Caco-2 (cell line): ENCODE measurements at regions not wholly inside any gene's neighbourhood (a gene's known extent, or its start where the extent isn't known, plus 50 kb on each side); places are given as distances from the start of the nearest gene placed in this dataset.

ENCODE experiments used
- BruUV-seq: library from RNA; stranded (reverse); fragments of 400-500 nt; replicated peaks from 2 replicates; lab custom pipeline; 2021; lab: Mats Ljungman, UMichigan
- CTCF ChIA-PET: fragments of 300-600 bp; sonication (Branson Sonifier 250); formaldehyde crosslinking; loops from one replicate; lab custom pipeline; 2022; ENCODE audit warnings: antibody characterized with exemption; lab: Charles Lee
- POLR2A ChIA-PET: fragments of 300-600 bp; sonication (Branson Sonifier 250); formaldehyde crosslinking; loops from one replicate; lab custom pipeline; 2022; ENCODE audit warnings: antibody characterized with exemption; lab: Charles Lee
- DNase-seq, 2 experiments: peaks; one replicate each; pipeline versions ENCODE4 v3.0.0 to v3.0.0-alpha.2; 2020 to 2022
- H3K27me3 ChIP-seq: replicated peaks from 2 replicates; pipeline ENCODE4 v1.6.0; 2011; ENCODE audit warnings: low read length; ENCODE audit not compliant: control insufficient read depth, insufficient read depth
- H3K36me3 ChIP-seq: 2 replicates; pipeline ENCODE4 v1.5.1; 2011; ENCODE audit warnings: low read length; ENCODE audit not compliant: control insufficient read depth, insufficient read depth
- H3K4me1 ChIP-seq: fragments of 250-450 bp; sonication (Bioruptor Pico); 2 replicates; pipeline ENCODE4 v1.5.1; 2020; ENCODE audit warnings: mild to moderate bottlenecking
- H3K4me3 ChIP-seq: 2 replicates; pipeline ENCODE4 v1.5.1; 2011; ENCODE audit warnings: low read depth, mild to moderate bottlenecking, control low read depth, low read length
- H3K9me3 ChIP-seq: fragments of 250-450 bp; sonication (Bioruptor Pico); 2 replicates; pipeline ENCODE4 v1.5.1; 2020; ENCODE audit warnings: mild to moderate bottlenecking, moderate library complexity
- H3K27ac Mint-ChIP-seq: one replicate; pipeline ENCODE4 v1.8.0; 2022; ENCODE audit warnings: mixed read lengths; ENCODE audit not compliant: unreplicated experiment
- H3K27me3 Mint-ChIP-seq: one replicate; pipeline ENCODE4 v1.8.0; 2022; ENCODE audit warnings: mixed read lengths; ENCODE audit not compliant: insufficient read depth, unreplicated experiment
- H3K36me3 Mint-ChIP-seq: one replicate; pipeline ENCODE4 v1.8.0; 2022; ENCODE audit warnings: mild to moderate bottlenecking, mixed read lengths; ENCODE audit not compliant: insufficient read depth, unreplicated experiment
- H3K4me1 Mint-ChIP-seq: one replicate; pipeline ENCODE4 v1.8.0; 2022; ENCODE audit warnings: low read depth, mixed read lengths; ENCODE audit not compliant: unreplicated experiment
- H3K4me3 Mint-ChIP-seq: one replicate; pipeline ENCODE4 v1.8.0; 2022; ENCODE audit warnings: mild to moderate bottlenecking, moderate library complexity, mixed read lengths; ENCODE audit not compliant: unreplicated experiment
- H3K9me3 Mint-ChIP-seq: one replicate; pipeline ENCODE4 v1.8.0; 2022; ENCODE audit warnings: mixed read lengths; ENCODE audit not compliant: unreplicated experiment
- CTCF ChIP-seq, 2 experiments: fragments of 200-600 bp in 1 of 2; IDR thresholded peaks; 1 replicate in 1 of 2; 2 replicates in 1 of 2; pipeline versions ENCODE4 v1.5.1 to v1.8.0; 2011 to 2022; ENCODE audit warnings: antibody characterized with exemption in 1 of 2, control low read depth in 1 of 2, inconsistent platforms in 1 of 2, low read depth in 1 of 2, low read length in 1 of 2, mild to moderate bottlenecking in 1 of 2, moderate library complexity in 1 of 2; ENCODE audit not compliant: insufficient read depth in 1 of 2, severe bottlenecking in 1 of 2, unreplicated experiment in 1 of 2
- intact Hi-C: fragments of 100-400 bp; cut with micrococcal nuclease; formaldehyde crosslinking; loops from one replicate; pipeline ENCODE4 v1.10.0; 2022; ENCODE audit not compliant: unreplicated experiment

- H3K36me3 Mint-ChIP-seq = no peaks in the 10 kb centered on the region
- TF ChIP-seq CTCF (IDR thresholded peaks at IDR 0.05; ENCODE audit: insufficient read depth in 1 of 2, low read depth in 1 of 2, low read length in 1 of 2, severe bottlenecking in 1 of 2, unreplicated experiment in 1 of 2) = no peak
- H3K4me1 ChIP-seq = no peaks in the 10 kb centered on the region
- no peaks in the 10 kb centered on the region for H3K27me3 ChIP-seq
- H3K4me3 ChIP-seq = no peak overlapping the region
- no peaks in the 10 kb centered on the region for H3K36me3 ChIP-seq
- H3K9me3 ChIP-seq = no peaks in the 10 kb centered on the region
- ChIA-PET POLR2A (no interaction called here), CTCF (no interaction called here)
- H3K4me3 Mint-ChIP-seq = no peak overlapping the region
- no peaks in the 10 kb centered on the region for H3K9me3 Mint-ChIP-seq
- BruUV-seq = no TSS peak
- no peaks in the 10 kb centered on the region for H3K4me1 Mint-ChIP-seq
- no peaks in the 10 kb centered on the region for H3K27me3 Mint-ChIP-seq
- intact Hi-C loops = no loop called here
- H3K27ac Mint-ChIP-seq = no peak overlapping the region
- no peak for DNase-seq
These were observed 901.4 kb upstream of the API5 start for GRCh38 chr11:42410251-42410955.

- Mint-ChIP-seq H3K4me3 (no peak overlapping the region), H3K27me3 (no peaks in the 10 kb centered on the region), H3K4me1 (no peaks in the 10 kb centered on the region), H3K27ac (no peak overlapping the region), H3K36me3 (no peaks in the 10 kb centered on the region), H3K9me3 (no peaks in the 10 kb centered on the region)
- Histone ChIP-seq H3K27me3 (no peaks in the 10 kb centered on the region), H3K4me3 (no peak overlapping the region), H3K4me1 (no peaks in the 10 kb centered on the region), H3K9me3 (no peaks in the 10 kb centered on the region), H3K36me3 (no peaks in the 10 kb centered on the region)
- no peak for TF ChIP-seq CTCF (IDR thresholded peaks at IDR 0.05; ENCODE audit: insufficient read depth in 1 of 2, low read depth in 1 of 2, low read length in 1 of 2, severe bottlenecking in 1 of 2, unreplicated experiment in 1 of 2)
- intact Hi-C loops = no loop called here
- POLR2A ChIA-PET = no interaction called here
- BruUV-seq = no TSS peak
- DNase-seq = no peak
- CTCF ChIA-PET = no interaction called here
These were observed 899.2 kb upstream of the API5 start for GRCh38 chr11:42412590-42412989.

- ChIA-PET POLR2A (no interaction called here), CTCF (no interaction called here)
- DNase-seq = no peak
- no peaks in the 10 kb centered on the region for H3K36me3 Mint-ChIP-seq
- Histone ChIP-seq H3K36me3 (no peaks in the 10 kb centered on the region), H3K4me3 (no peak overlapping the region), H3K9me3 (no peaks in the 10 kb centered on the region), H3K4me1 (no peaks in the 10 kb centered on the region), H3K27me3 (no peaks in the 10 kb centered on the region)
- no peaks in the 10 kb centered on the region for H3K4me1 Mint-ChIP-seq
- H3K4me3 Mint-ChIP-seq = no peak overlapping the region
- intact Hi-C loops = no loop called here
- H3K27ac Mint-ChIP-seq = no peak overlapping the region
- BruUV-seq = no TSS peak
- TF ChIP-seq CTCF (IDR thresholded peaks at IDR 0.05; ENCODE audit: insufficient read depth in 1 of 2, low read depth in 1 of 2, low read length in 1 of 2, severe bottlenecking in 1 of 2, unreplicated experiment in 1 of 2) = no peak
- no peaks in the 10 kb centered on the region for H3K27me3 Mint-ChIP-seq
- no peaks in the 10 kb centered on the region for H3K9me3 Mint-ChIP-seq
These were observed 894.1 kb upstream of the API5 start for GRCh38 chr11:42417691-42418090.
